Neural cell (in vitro differentiated cells): ENCODE measurements at regions not wholly inside any gene's neighbourhood (a gene's known extent, or its start where the extent isn't known, plus 50 kb on each side); places are given as distances from the start of the nearest gene placed in this dataset.

Experiments
- H2AFZ ChIP-seq: fragments of 200-600, 300-800 bp; sonication (generic), shearing (Covaris generic); 2 replicates; pipeline ENCODE4 v1.6.0; 2014; ENCODE audit warnings: low read depth, mild to moderate bottlenecking, antibody characterized with exemption, low read length, moderate library complexity
- H3F3A ChIP-seq: fragments of 200-600 bp; shearing (Covaris generic); 2 replicates; pipeline ENCODE4 v1.6.1; 2016; ENCODE audit warnings: mild to moderate bottlenecking, moderate library complexity, mixed read lengths, antibody characterized with exemption, low read length; ENCODE audit not compliant: insufficient read depth, poor library complexity, severe bottlenecking
- H3K27ac ChIP-seq: fragments of 200-600, 300-800 bp; sonication (generic), shearing (Covaris generic); 2 replicates; pipeline ENCODE4 v1.5.1; 2014; ENCODE audit warnings: mild to moderate bottlenecking, low read length, moderate library complexity
- H3K27me3 ChIP-seq: fragments of 300-800, 200-600 bp; sonication (generic), shearing (Covaris generic); 2 replicates; pipeline ENCODE4 v1.6.0; 2014; ENCODE audit warnings: mild to moderate bottlenecking, low read depth, low read length, moderate library complexity; ENCODE audit not compliant: insufficient read depth
- H3K36me3 ChIP-seq: fragments of 300-800, 200-600 bp; sonication (generic), shearing (Covaris generic); 2 replicates; pipeline ENCODE4 v1.5.1; 2014; ENCODE audit warnings: mild to moderate bottlenecking, antibody characterized with exemption, low read length, moderate library complexity; ENCODE audit not compliant: insufficient read depth
- H3K4me2 ChIP-seq: fragments of 300-800, 200-600 bp; sonication (generic), shearing (Covaris generic); 2 replicates; pipeline ENCODE4 v1.6.0; 2014; ENCODE audit warnings: mild to moderate bottlenecking, low read length
- H3K4me3 ChIP-seq: fragments of 300-800, 200-600 bp; sonication (generic), shearing (Covaris generic); 2 replicates; pipeline ENCODE4 v1.5.1; 2014; ENCODE audit warnings: mild to moderate bottlenecking, low read length, moderate library complexity
- H3K79me2 ChIP-seq: fragments of 200-600 bp; shearing (Covaris generic); replicated peaks from 2 replicates; pipeline ENCODE4 v1.6.0; 2014; ENCODE audit warnings: mild to moderate bottlenecking, low read length, moderate library complexity; ENCODE audit not compliant: insufficient read depth
- H3K9ac ChIP-seq: fragments of 300-800, 200-600 bp; sonication (generic), shearing (Covaris generic); 2 replicates; pipeline ENCODE4 v1.6.1; 2016; ENCODE audit warnings: mild to moderate bottlenecking, low read length, mixed read lengths
- H3K9me2 ChIP-seq: fragments of 200-600 bp; shearing (Covaris generic); 2 replicates; pipeline ENCODE4 v1.6.1; 2016; ENCODE audit warnings: mild to moderate bottlenecking, low read length, mixed read lengths; ENCODE audit not compliant: insufficient read depth
- H3K9me3 ChIP-seq: fragments of 200-600, 300-800 bp; sonication (generic), shearing (Covaris generic); 2 replicates; pipeline ENCODE4 v1.6.1; 2016; ENCODE audit warnings: mild to moderate bottlenecking, mixed run types, low read length, moderate library complexity, mixed read lengths
- H4K20me1 ChIP-seq: fragments of 200-600 bp; shearing (Covaris generic); 2 replicates; pipeline ENCODE4 v1.6.1; 2016; ENCODE audit warnings: mild to moderate bottlenecking, mixed run types; ENCODE audit not compliant: insufficient read depth
- EP300 ChIP-seq: fragments of 450-650 bp; conservative IDR thresholded peaks from 2 replicates; pipeline ENCODE4 v1.6.1; 2014; ENCODE audit warnings: antibody characterized with exemption, mild to moderate bottlenecking, moderate library complexity; ENCODE audit not compliant: poor library complexity, severe bottlenecking
- EZH2 ChIP-seq: fragments of 200-600, 300-800 bp; shearing (Covaris generic), sonication (generic); IDR thresholded peaks from 2 replicates; pipeline ENCODE4 v1.6.1; 2014; ENCODE audit warnings: antibody characterized with exemption, low read length, borderline replicate concordance, mild to moderate bottlenecking; ENCODE audit not compliant: insufficient read depth, poor library complexity, severe bottlenecking
- MXI1 ChIP-seq: fragments of 450-650 bp; conservative IDR thresholded peaks from 2 replicates; pipeline ENCODE4 v1.6.1; 2014; ENCODE audit warnings: antibody characterized with exemption, mild to moderate bottlenecking; ENCODE audit not compliant: poor library complexity, severe bottlenecking
- POLR2AphosphoS5 ChIP-seq: IDR thresholded peaks from 2 replicates; pipeline ENCODE4 v1.6.1; 2012
- RAD21 ChIP-seq: fragments of 450-650 bp; conservative IDR thresholded peaks from 2 replicates; pipeline ENCODE4 v1.6.1; 2014; ENCODE audit warnings: antibody characterized with exemption, mild to moderate bottlenecking, moderate library complexity
- SMC3 ChIP-seq: fragments of 450-650 bp; conservative IDR thresholded peaks from 2 replicates; pipeline ENCODE4 v1.6.1; 2014; ENCODE audit warnings: antibody characterized with exemption, mild to moderate bottlenecking, moderate library complexity; ENCODE audit not compliant: poor library complexity
- TAF1 ChIP-seq: IDR thresholded peaks from 2 replicates; pipeline ENCODE4 v1.6.1; 2012; ENCODE audit warnings: low read depth
- TF ChIP-seq, protein P1 (sequence below): IDR thresholded peaks from 2 replicates; pipeline ENCODE4 v1.6.1; 2012; ENCODE audit warnings: borderline replicate concordance
- TF ChIP-seq, protein P2 (sequence below): fragments of 450-650 bp; IDR thresholded peaks from 2 replicates; pipeline ENCODE4 v1.5.1; 2014; ENCODE audit warnings: antibody characterized with exemption, mild to moderate bottlenecking, moderate library complexity; ENCODE audit not compliant: poor library complexity, severe bottlenecking

DNA sequence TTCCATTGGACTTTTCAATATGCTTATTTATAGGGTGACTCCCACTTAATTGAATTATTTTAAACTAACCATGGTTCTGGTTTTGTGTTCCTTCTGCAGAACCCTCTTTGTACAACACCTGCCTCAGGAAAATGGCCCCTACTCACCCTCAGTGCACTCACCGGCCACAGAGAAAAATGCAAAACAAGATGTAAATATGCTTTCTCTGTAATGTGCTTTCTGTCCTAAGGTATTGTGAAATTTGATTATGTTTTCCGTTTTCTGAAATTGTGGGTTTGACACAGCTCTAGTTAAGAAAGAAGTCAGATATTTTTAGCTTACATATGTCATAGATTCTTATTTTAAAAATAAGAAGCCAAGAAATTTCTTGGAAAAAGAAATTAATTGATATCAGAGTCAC, 357.7 kb upstream of the SMIM21 start:
- H3K9me3 ChIP-seq = no peaks in the 10 kb centered on the region

DNA sequence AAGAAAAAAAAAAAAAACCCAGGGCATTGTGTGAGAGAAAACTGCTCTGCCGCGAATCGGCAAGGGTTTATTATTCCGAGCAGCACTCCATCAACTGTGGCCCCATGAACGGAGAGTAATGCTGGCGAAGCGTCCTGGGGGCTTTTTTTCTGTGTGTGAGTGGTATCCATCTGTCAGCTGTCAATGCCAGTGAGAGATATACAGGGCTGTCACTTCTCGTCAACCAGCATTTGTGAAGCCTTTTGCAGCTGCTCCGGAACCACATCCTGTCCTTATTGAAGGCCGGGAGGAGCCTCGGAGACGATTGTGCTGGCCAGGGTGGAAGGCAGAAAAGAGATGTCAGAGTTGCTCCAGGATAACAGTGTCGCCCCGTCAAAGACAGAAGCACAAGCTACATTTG, 356.9 kb upstream of the SMIM21 start:
- no peaks in the 10 kb centered on the region for H3K9me2 ChIP-seq
- no peaks in the 10 kb centered on the region for H3K79me2 ChIP-seq
- H3K36me3 ChIP-seq = no peaks in the 10 kb centered on the region
- H3K4me2 ChIP-seq = no peak overlapping the region
- no peak overlapping the region for H3K4me3 ChIP-seq
- H3F3A ChIP-seq = no peaks in the 10 kb centered on the region
- TF ChIP-seq POLR2AphosphoS5 = peak; percentile 24
- TF ChIP-seq MXI1 = no peak
- peak; percentile 73 for TF ChIP-seq EP300
- no peaks in the 10 kb centered on the region for H4K20me1 ChIP-seq
- no peak overlapping the region for H3K27ac ChIP-seq
- no peaks in the 10 kb centered on the region for H3K27me3 ChIP-seq
- H3K9me3 ChIP-seq = no peaks in the 10 kb centered on the region
- H3K9ac ChIP-seq = no peak overlapping the region
- H2AFZ ChIP-seq = no peak overlapping the region

More for the DNA sequence above, 357.7 kb upstream of the SMIM21 start:
- H2AFZ ChIP-seq = no peak overlapping the region
- H3K9ac ChIP-seq = no peak overlapping the region
- no peaks in the 10 kb centered on the region for H3K9me2 ChIP-seq
- H3K4me2 ChIP-seq = no peak overlapping the region
- H3K36me3 ChIP-seq = no peaks in the 10 kb centered on the region
- no peaks in the 10 kb centered on the region for H4K20me1 ChIP-seq
- no peaks in the 10 kb centered on the region for H3F3A ChIP-seq
- no peak overlapping the region for H3K27ac ChIP-seq
- H3K79me2 ChIP-seq = no peaks in the 10 kb centered on the region
- H3K4me3 ChIP-seq = no peak overlapping the region
- TF ChIP-seq TAF1 (no peak), EZH2 (no peak), RAD21 (no peak)
- TF ChIP-seq, protein P1, sequence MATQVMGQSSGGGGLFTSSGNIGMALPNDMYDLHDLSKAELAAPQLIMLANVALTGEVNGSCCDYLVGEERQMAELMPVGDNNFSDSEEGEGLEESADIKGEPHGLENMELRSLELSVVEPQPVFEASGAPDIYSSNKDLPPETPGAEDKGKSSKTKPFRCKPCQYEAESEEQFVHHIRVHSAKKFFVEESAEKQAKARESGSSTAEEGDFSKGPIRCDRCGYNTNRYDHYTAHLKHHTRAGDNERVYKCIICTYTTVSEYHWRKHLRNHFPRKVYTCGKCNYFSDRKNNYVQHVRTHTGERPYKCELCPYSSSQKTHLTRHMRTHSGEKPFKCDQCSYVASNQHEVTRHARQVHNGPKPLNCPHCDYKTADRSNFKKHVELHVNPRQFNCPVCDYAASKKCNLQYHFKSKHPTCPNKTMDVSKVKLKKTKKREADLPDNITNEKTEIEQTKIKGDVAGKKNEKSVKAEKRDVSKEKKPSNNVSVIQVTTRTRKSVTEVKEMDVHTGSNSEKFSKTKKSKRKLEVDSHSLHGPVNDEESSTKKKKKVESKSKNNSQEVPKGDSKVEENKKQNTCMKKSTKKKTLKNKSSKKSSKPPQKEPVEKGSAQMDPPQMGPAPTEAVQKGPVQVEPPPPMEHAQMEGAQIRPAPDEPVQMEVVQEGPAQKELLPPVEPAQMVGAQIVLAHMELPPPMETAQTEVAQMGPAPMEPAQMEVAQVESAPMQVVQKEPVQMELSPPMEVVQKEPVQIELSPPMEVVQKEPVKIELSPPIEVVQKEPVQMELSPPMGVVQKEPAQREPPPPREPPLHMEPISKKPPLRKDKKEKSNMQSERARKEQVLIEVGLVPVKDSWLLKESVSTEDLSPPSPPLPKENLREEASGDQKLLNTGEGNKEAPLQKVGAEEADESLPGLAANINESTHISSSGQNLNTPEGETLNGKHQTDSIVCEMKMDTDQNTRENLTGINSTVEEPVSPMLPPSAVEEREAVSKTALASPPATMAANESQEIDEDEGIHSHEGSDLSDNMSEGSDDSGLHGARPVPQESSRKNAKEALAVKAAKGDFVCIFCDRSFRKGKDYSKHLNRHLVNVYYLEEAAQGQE = no peak
- no peaks in the 10 kb centered on the region for H3K27me3 ChIP-seq

DNA sequence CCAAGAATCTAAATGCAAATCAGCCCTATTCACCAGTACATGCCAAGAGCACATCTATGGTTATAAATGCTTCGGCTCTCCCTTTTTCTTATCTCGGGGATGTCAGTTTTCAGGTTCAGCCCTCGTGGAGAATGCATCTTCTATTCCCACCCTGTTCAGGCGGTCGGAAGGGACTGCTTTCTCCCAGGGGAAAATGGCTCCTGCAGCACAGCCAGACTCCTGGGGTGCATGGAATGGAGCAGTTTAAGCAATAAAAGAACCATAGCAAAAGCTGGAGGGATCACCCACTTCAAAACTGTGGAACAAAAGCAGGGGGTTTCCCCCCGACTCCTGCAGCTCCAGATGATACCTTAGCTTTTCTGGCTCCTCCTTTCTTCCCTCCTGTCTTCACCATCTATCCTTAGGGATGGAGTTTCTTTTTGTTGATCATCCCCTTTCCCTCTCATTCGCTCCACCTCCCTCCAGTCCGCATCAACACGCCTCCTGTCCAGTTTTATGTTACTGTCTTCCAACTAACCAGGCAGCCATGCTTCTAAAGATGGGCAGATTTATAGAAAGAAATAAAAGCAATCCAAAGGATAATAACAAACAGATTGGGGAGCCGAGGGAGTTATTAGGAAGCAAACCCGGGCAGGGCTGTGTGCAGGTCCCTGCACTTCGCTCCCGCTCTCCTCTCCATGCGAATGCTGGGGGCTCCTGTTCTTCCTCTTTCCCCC, 356.2 kb upstream of the SMIM21 start:
- Histone ChIP-seq H3K4me2 (no peak overlapping the region), H3F3A (no peaks in the 10 kb centered on the region), H3K79me2 (no peaks in the 10 kb centered on the region), H3K9ac (no peak overlapping the region), H3K36me3 (no peaks in the 10 kb centered on the region), H4K20me1 (no peaks in the 10 kb centered on the region), H3K4me3 (no peak overlapping the region), H3K27me3 (no peaks in the 10 kb centered on the region), H2AFZ (no peak overlapping the region), H3K9me2 (no peaks in the 10 kb centered on the region), H3K9me3 (no peaks in the 10 kb centered on the region), H3K27ac (no peak overlapping the region)
- no peak for TF ChIP-seq SMC3
- no peak for TF ChIP-seq EP300
- TF ChIP-seq POLR2AphosphoS5 = no peak
- TF ChIP-seq, protein P2, sequence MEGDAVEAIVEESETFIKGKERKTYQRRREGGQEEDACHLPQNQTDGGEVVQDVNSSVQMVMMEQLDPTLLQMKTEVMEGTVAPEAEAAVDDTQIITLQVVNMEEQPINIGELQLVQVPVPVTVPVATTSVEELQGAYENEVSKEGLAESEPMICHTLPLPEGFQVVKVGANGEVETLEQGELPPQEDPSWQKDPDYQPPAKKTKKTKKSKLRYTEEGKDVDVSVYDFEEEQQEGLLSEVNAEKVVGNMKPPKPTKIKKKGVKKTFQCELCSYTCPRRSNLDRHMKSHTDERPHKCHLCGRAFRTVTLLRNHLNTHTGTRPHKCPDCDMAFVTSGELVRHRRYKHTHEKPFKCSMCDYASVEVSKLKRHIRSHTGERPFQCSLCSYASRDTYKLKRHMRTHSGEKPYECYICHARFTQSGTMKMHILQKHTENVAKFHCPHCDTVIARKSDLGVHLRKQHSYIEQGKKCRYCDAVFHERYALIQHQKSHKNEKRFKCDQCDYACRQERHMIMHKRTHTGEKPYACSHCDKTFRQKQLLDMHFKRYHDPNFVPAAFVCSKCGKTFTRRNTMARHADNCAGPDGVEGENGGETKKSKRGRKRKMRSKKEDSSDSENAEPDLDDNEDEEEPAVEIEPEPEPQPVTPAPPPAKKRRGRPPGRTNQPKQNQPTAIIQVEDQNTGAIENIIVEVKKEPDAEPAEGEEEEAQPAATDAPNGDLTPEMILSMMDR = no peak
- TF ChIP-seq RAD21 = no peak
- TF ChIP-seq MXI1 = no peak
- no peak for TF ChIP-seq EZH2
- TF ChIP-seq, protein P1 = no peak
- TF ChIP-seq TAF1 = no peak
